GM21367 (cell line): ENCODE measurements at regions not wholly inside any gene's neighbourhood (a gene's known extent, or its start where the extent isn't known, plus 50 kb on each side); places are given as distances from the start of the nearest gene placed in this dataset.

ENCODE experiments used
- ATAC-seq: cut with Tn5 transposase; IDR thresholded peaks from one replicate; pipeline ENCODE4 v1.9.1; 2021; ENCODE audit not compliant: unreplicated experiment

DNA sequence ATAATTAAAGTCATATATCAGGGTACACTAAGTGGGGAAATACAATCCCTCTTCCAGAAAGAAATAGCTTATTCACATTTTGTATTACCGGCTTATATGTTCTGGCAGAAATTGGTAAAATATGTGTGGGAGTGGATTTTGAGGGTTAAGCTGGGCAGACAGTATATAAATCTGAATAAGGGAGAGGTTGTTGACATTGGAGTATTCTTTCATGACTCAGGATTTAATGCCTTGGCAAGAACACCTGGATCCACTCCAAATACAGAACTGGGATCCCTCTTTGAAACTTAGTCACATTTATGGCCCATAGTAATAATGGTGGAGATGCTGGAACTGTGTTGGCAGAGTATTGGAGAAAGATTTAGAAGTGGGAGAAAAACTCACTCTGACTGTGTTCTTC lies 54.3 kb upstream of the TET2 start:
- ATAC-seq, result no peak

DNA sequence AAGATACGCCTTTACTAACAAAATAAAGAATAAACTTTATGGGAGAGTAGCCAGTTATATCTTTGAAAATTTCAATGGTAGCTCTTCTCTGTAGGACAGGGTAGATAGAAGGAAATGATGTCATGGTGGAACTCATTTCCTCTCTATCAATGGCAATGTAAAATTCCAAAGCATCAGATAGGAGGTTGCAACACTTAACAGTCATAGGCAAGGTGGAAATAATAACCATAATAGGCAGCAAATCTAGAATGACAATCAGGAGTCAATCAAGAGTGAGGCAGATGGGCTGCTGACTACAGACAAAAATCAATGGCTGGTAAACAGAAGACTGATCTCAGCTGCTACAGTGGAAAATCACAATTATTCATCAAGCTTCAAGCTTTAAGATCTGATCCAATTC lies 53.9 kb upstream of the TET2 start:
- no peak for ATAC-seq

DNA sequence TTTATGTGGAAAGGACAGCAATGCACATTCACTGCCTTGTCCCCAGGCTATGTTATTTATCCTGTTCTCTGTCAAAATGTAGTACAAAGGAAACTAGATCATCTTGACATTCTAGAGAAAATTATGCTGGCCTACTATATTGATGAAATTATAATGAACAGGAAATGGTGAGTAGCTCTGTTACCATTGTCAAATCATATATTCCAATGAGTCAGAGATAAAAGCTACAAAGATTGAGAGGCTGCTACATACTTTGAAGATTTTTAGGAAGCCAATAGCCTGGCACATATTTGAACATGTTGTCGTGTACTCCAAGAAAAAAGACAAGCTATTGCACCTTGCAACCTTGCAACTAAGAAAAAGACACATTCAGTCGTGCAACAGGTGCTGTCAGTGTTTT lies 52.7 kb upstream of the TET2 start:
- no peak for ATAC-seq
